PC-3 (cell line): ENCODE measurements at regions not wholly inside any gene's neighbourhood (a gene's known extent, or its start where the extent isn't known, plus 50 kb on each side); places are given as distances from the start of the nearest gene placed in this dataset.

Experiments used
- ATAC-seq: fragments of 200-7000 bp; cut with Tn5 transposase; 2 replicates; pipeline ENCODE4 v1.9.1; 2020; ENCODE audit warnings: mild to moderate bottlenecking, moderate library complexity
- BruUV-seq: library from RNA; stranded (reverse); fragments of 400-500 nt; replicated peaks from 2 replicates; lab custom pipeline; 2021; lab: Mats Ljungman, UMichigan
- CTCF ChIA-PET: fragments of 300-600 bp; sonication (Branson Sonifier 250); formaldehyde crosslinking; loops from one replicate; lab custom pipeline; 2022; ENCODE audit warnings: antibody characterized with exemption; lab: Charles Lee
- POLR2A ChIA-PET: fragments of 300-600 bp; sonication (Branson Sonifier 250); formaldehyde crosslinking; loops from one replicate; lab custom pipeline; 2022; ENCODE audit warnings: antibody characterized with exemption; ENCODE audit not compliant: unreplicated experiment; lab: Charles Lee
- DNase-seq: peaks from one replicate; pipeline ENCODE4 v3.0.0-alpha.2; 2015
- H2AFZ ChIP-seq: fragments of 300-600 bp; sonication (generic); 2 replicates; pipeline ENCODE4 v1.6.0; 2016; ENCODE audit warnings: antibody characterized with exemption, low read length
- H3F3A ChIP-seq: fragments of 300-600 bp; sonication (generic); one replicate; pipeline ENCODE4 v1.6.0; 2017; ENCODE audit warnings: antibody characterized with exemption, low read length, control low read depth, mild to moderate bottlenecking; ENCODE audit not compliant: unreplicated experiment
- H3K27ac ChIP-seq: fragments of 300-600 bp; sonication (generic); 2 replicates; pipeline ENCODE4 v1.5.1; 2016; ENCODE audit warnings: mild to moderate bottlenecking, low read length
- H3K27me3 ChIP-seq: fragments of 300-600 bp; sonication (generic); 2 replicates; pipeline ENCODE4 v1.6.1; 2016; ENCODE audit warnings: low read length, mixed read lengths
- H3K36me3 ChIP-seq: fragments of 300-600 bp; sonication (generic); 2 replicates; pipeline ENCODE4 v1.6.1; 2016; ENCODE audit warnings: low read depth, mixed run types, low read length, mixed read lengths
- H3K4me1 ChIP-seq: fragments of 300-600 bp; sonication (generic); 2 replicates; pipeline ENCODE4 v1.5.1; 2016; ENCODE audit warnings: low read length; ENCODE audit not compliant: insufficient read depth
- H3K4me2 ChIP-seq: fragments of 300-600 bp; sonication (generic); 2 replicates; pipeline ENCODE4 v1.6.0; 2016; ENCODE audit warnings: low read length
- H3K4me3 ChIP-seq: fragments of 300-600 bp; sonication (generic); 2 replicates; pipeline ENCODE4 v1.5.1; 2016; ENCODE audit warnings: mild to moderate bottlenecking, low read length, mixed read lengths
- H3K79me2 ChIP-seq: fragments of 300-600 bp; sonication (generic); 2 replicates; pipeline ENCODE4 v1.6.1; 2017; ENCODE audit warnings: low read length, mixed read lengths
- H3K9ac ChIP-seq: fragments of 300-600 bp; sonication (generic); 2 replicates; pipeline ENCODE4 v1.6.0; 2016; ENCODE audit warnings: mild to moderate bottlenecking, low read length
- H3K9me2 ChIP-seq: fragments of 300-600 bp; sonication (generic); replicated peaks from 2 replicates; pipeline ENCODE4 v1.6.1; 2016; ENCODE audit warnings: mixed run types, low read length, mixed read lengths
- H3K9me3 ChIP-seq: fragments of 300-600 bp; sonication (generic); 2 replicates; pipeline ENCODE4 v1.6.1; 2016; ENCODE audit warnings: low read length, mixed read lengths
- H4K20me1 ChIP-seq: fragments of 300-600 bp; sonication (generic); 2 replicates; pipeline ENCODE4 v1.6.1; 2016; ENCODE audit warnings: low read length, mixed read lengths
- EZH2 ChIP-seq: fragments of 300-600 bp; sonication (generic); IDR thresholded peaks from one replicate; pipeline ENCODE4 v1.6.1; 2017; ENCODE audit warnings: antibody characterized with exemption, mild to moderate bottlenecking, low read length; ENCODE audit not compliant: unreplicated experiment
- EZH2phosphoT487 ChIP-seq: fragments of 300-600 bp; sonication (generic); IDR thresholded peaks from 2 replicates; pipeline ENCODE4 v1.6.1; 2018; ENCODE audit warnings: mild to moderate bottlenecking, antibody characterized with exemption, low read length, borderline replicate concordance
- intact Hi-C: fragments of 100-400 bp; cut with micrococcal nuclease; formaldehyde crosslinking; loops from 2 replicates; pipeline ENCODE4 v1.9.0; 2023
- TF ChIP-seq, protein P1 (sequence below): fragments of 300-600 bp; sonication (generic); conservative IDR thresholded peaks from 2 replicates; pipeline ENCODE4 v1.5.1; 2017; ENCODE audit warnings: antibody characterized with exemption, low read depth, mild to moderate bottlenecking, low read length

DNA sequence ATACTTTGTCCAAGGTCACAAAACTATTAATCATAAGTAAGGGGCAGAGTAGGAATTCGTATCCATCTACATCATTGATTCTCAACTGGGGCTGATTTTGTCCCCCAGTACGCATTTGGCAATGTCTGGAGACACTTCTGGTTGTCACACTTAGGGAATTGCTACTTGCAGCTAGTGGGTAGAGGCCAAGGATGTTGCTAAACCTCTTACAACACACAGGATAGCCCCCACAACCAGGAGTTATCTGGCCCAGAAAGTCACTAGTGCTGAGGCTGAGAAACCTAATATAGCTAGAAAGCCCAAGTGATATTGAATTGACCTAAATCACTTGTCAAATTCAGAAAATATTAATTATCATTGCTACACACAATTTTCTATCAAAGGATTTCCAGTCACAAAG, 120.4 kb upstream of the ABCA1 start:
- intact Hi-C loops: no loop called here
- ChIA-PET POLR2A (no interaction called here), CTCF (no interaction called here)
- Histone ChIP-seq H3K36me3 (no peaks in the 10 kb centered on the region), H2AFZ (no peak overlapping the region), H3K27me3 (no peaks in the 10 kb centered on the region), H3F3A (no peaks in the 10 kb centered on the region), H3K4me2 (no peak overlapping the region), H3K27ac (no peak overlapping the region), H3K9me3 (no peaks in the 10 kb centered on the region), H3K9ac (no peak overlapping the region), H3K79me2 (no peaks in the 10 kb centered on the region), H3K4me3 (no peak overlapping the region), H3K9me2 (no peaks in the 10 kb centered on the region), H3K4me1 (peaks cover 8% of the 10 kb centered on the region), H4K20me1 (no peaks in the 10 kb centered on the region)
- BruUV-seq: no TSS peak
- ATAC-seq: no peak
- TF ChIP-seq EZH2phosphoT487 (no peak), EZH2 (no peak)
- TF ChIP-seq, protein P1, sequence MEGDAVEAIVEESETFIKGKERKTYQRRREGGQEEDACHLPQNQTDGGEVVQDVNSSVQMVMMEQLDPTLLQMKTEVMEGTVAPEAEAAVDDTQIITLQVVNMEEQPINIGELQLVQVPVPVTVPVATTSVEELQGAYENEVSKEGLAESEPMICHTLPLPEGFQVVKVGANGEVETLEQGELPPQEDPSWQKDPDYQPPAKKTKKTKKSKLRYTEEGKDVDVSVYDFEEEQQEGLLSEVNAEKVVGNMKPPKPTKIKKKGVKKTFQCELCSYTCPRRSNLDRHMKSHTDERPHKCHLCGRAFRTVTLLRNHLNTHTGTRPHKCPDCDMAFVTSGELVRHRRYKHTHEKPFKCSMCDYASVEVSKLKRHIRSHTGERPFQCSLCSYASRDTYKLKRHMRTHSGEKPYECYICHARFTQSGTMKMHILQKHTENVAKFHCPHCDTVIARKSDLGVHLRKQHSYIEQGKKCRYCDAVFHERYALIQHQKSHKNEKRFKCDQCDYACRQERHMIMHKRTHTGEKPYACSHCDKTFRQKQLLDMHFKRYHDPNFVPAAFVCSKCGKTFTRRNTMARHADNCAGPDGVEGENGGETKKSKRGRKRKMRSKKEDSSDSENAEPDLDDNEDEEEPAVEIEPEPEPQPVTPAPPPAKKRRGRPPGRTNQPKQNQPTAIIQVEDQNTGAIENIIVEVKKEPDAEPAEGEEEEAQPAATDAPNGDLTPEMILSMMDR: no peak
- no peak for DNase-seq

DNA sequence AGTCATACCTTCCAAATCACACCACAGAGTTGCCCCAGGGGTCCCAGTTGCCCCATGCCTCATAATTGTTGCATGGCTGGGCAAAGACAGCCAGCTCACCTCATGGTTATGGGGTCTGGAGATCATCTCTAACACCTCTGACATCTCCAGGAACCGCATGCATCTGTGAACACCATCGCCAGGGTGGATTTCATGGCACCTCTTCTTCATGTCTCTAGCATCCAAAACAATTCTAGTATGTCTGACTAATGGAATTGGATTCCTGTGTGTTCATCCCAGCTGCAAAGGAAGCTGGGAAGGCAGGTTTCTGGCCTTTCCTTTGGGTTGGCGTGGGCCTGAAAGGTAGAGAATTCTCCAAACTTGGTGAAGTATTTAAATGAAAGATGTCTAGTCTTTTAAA, 122.3 kb upstream of the ABCA1 start:
- BruUV-seq: no TSS peak
- Histone ChIP-seq H3K4me3 (no peak overlapping the region), H2AFZ (no peak overlapping the region), H3K36me3 (no peaks in the 10 kb centered on the region), H3K27me3 (no peaks in the 10 kb centered on the region), H3K9me2 (no peaks in the 10 kb centered on the region), H3K79me2 (no peaks in the 10 kb centered on the region), H3K9me3 (no peaks in the 10 kb centered on the region), H3K4me1 (peaks cover 20% of the 10 kb centered on the region), H3K9ac (no peak overlapping the region), H3K4me2 (no peak overlapping the region), H3K27ac (no peak overlapping the region), H4K20me1 (no peaks in the 10 kb centered on the region), H3F3A (no peaks in the 10 kb centered on the region)
- TF ChIP-seq, protein P1: no peak
- TF ChIP-seq EZH2phosphoT487 (no peak), EZH2 (no peak)
- peak; percentile 3 for DNase-seq
- ChIA-PET CTCF (no interaction called here), POLR2A (no interaction called here)
- intact Hi-C loops: loop anchor here (10.0 kb wide), 2 partner anchors 125 to 195 kb away; partner anchors contain the start of gene ABCA1
- ATAC-seq: no peak

DNA sequence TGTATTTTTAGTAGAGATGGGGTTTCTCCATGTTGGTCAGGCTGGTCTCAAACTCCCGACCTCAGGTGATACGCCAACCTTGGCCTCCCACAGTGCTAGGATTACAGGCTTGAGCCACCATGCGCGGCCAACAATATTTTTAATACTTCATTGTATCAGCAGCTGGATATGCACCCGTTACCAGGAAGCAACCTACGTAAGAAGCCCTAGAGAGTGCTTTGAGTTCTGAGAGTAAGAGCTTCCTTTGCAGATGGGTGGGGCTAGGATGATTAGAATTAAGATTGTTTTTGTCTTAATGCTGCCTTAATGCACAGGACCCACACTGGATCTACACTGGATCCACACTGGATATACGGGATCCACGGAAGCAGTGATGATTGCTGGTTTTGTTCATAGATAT, 123.9 kb upstream of the ABCA1 start:
- BruUV-seq: no TSS peak
- ChIA-PET POLR2A (no interaction called here), CTCF (no interaction called here)
- intact Hi-C loops: loop anchor here (10.0 kb wide), 2 partner anchors 127 to 197 kb away; partner anchors contain the start of gene ABCA1
- Histone ChIP-seq H3K27ac (no peak overlapping the region), H3K9ac (no peak overlapping the region), H3K9me2 (no peaks in the 10 kb centered on the region), H3K4me3 (no peak overlapping the region), H3F3A (no peaks in the 10 kb centered on the region), H3K27me3 (no peaks in the 10 kb centered on the region), H3K4me2 (no peak overlapping the region), H3K79me2 (no peaks in the 10 kb centered on the region), H3K4me1 (peaks cover 29% of the 10 kb centered on the region), H3K36me3 (no peaks in the 10 kb centered on the region), H3K9me3 (no peaks in the 10 kb centered on the region), H2AFZ (no peak overlapping the region), H4K20me1 (no peaks in the 10 kb centered on the region)
- ATAC-seq (no peak), DNase-seq (no peak)
- TF ChIP-seq EZH2 (no peak), EZH2phosphoT487 (no peak)
- TF ChIP-seq, protein P1: no peak
